ENCODE measurements at regions not wholly inside any gene's neighbourhood (a gene's known extent, or its start where the extent isn't known, plus 50 kb on each side); places are given as distances from the start of the nearest gene placed in this dataset.
"Not testable (repeated sequence)": the region's sequence is repeated elsewhere in the genome, so short reads cannot be mapped to it uniquely, and the experiment has no call there.

- in situ Hi-C loops (cut with HindIII; ENCODE audit: low sequenced_read_pairs) = no loop called here
Measured at GRCh38 chr5:27103486-27103885, 65.1 kb upstream of the CDH9 start.

GRCh38 chr5:27095761-27096160 is 57.4 kb upstream of the CDH9 start:
- in situ Hi-C loops (cut with HindIII; ENCODE audit: low sequenced_read_pairs) = not testable (repeated sequence)

GRCh38 chr5:27093279-27093678 is 54.9 kb upstream of the CDH9 start:
- in situ Hi-C loops (cut with HindIII; ENCODE audit: low sequenced_read_pairs) = loop anchor here (5.0 kb wide), 1 partner anchor 59 kb away; no protein-coding TSS in a partner anchor

GRCh38 chr5:27091858-27092257 is 53.5 kb upstream of the CDH9 start:
- in situ Hi-C loops (cut with HindIII; ENCODE audit: low sequenced_read_pairs) = loop anchor here (5.0 kb wide), 1 partner anchor 60 kb away; no protein-coding TSS in a partner anchor

- in situ Hi-C loops (cut with HindIII; ENCODE audit: low sequenced_read_pairs) = not testable (repeated sequence)
Measured at GRCh38 chr5:27088822-27089221, 50.4 kb upstream of the CDH9 start.
